ENCODE measurements at regions not wholly inside any gene's neighbourhood (a gene's known extent, or its start where the extent isn't known, plus 50 kb on each side); places are given as distances from the start of the nearest gene placed in this dataset.

- Histone ChIP-seq H3K4me1 (no peaks in the 10 kb centered on the region), H3K9me3 (no peaks in the 10 kb centered on the region), H3K27ac (no peak overlapping the region), H3K36me3 (ENCODE audit: low read depth, missing control alignments) (no peaks in the 10 kb centered on the region), H3K27me3 (no peaks in the 10 kb centered on the region), H3K4me3 (peak overlapping the region in 1 of 2 donors; percentile 3)
- TF ChIP-seq CTCF (IDR thresholded peaks at IDR 0.05) (no peak), POLR2A (IDR thresholded peaks at IDR 0.05) (no peak)
- DNase-seq, result no peak
- intact Hi-C loops (cut with DNase I; ENCODE audit: low total_unique reads), result no loop called here
- 12 to 16% methylated on average over 2 of the region's 2 CpGs for WGBS, 2 donors
Measured at GRCh38 chr2:76310894-76311633, 600.3 kb upstream of the GCFC2 start.

GRCh38 chr2:76307495-76307894 is 596.8 kb upstream of the GCFC2 start:
- no peak overlapping the region for H3K27ac ChIP-seq
- H3K27me3 ChIP-seq, result no peaks in the 10 kb centered on the region
- H3K4me1 ChIP-seq, result no peaks in the 10 kb centered on the region
- no peak for DNase-seq
- intact Hi-C loops (cut with DNase I; ENCODE audit: low total_unique reads), result no loop called here
- TF ChIP-seq POLR2A (IDR thresholded peaks at IDR 0.05) (no peak), CTCF (IDR thresholded peaks at IDR 0.05) (no peak)
- no peak overlapping the region for H3K4me3 ChIP-seq
- H3K36me3 ChIP-seq (ENCODE audit: low read depth, missing control alignments), result no peaks in the 10 kb centered on the region
- H3K9me3 ChIP-seq, result no peaks in the 10 kb centered on the region

- Histone ChIP-seq H3K27ac (no peak overlapping the region), H3K4me1 (no peaks in the 10 kb centered on the region), H3K36me3 (ENCODE audit: low read depth, missing control alignments) (no peaks in the 10 kb centered on the region), H3K4me3 (no peak overlapping the region), H3K9me3 (no peaks in the 10 kb centered on the region), H3K27me3 (no peaks in the 10 kb centered on the region)
- no peak for TF ChIP-seq POLR2A (IDR thresholded peaks at IDR 0.05)
- no peak for TF ChIP-seq CTCF (IDR thresholded peaks at IDR 0.05)
- intact Hi-C loops (cut with DNase I; ENCODE audit: low total_unique reads), result no loop called here
- DNase-seq, result no peak
Measured at GRCh38 chr2:76298041-76298440, 587.3 kb upstream of the GCFC2 start.

- Histone ChIP-seq H3K4me1 (no peaks in the 10 kb centered on the region), H3K36me3 (ENCODE audit: low read depth, missing control alignments) (no peaks in the 10 kb centered on the region), H3K9me3 (no peaks in the 10 kb centered on the region), H3K4me3 (no peak overlapping the region), H3K27me3 (no peaks in the 10 kb centered on the region), H3K27ac (no peak overlapping the region)
- TF ChIP-seq CTCF (IDR thresholded peaks at IDR 0.05), result no peak
- DNase-seq, result no peak
- 82 to 86% methylated on average over 3 of the region's 3 CpGs for WGBS, 2 donors
- intact Hi-C loops (cut with DNase I; ENCODE audit: low total_unique reads), result no loop called here
Measured at GRCh38 chr2:76296438-76296837, 585.7 kb upstream of the GCFC2 start.

- no peaks in the 10 kb centered on the region for H3K4me1 ChIP-seq
- no peaks in the 10 kb centered on the region for H3K27me3 ChIP-seq
- intact Hi-C loops (cut with DNase I; ENCODE audit: low total_unique reads), result no loop called here
- H3K4me3 ChIP-seq, result no peak overlapping the region
- H3K36me3 ChIP-seq (ENCODE audit: low read depth, missing control alignments), result no peaks in the 10 kb centered on the region
- TF ChIP-seq CTCF (IDR thresholded peaks at IDR 0.05) (no peak), POLR2A (IDR thresholded peaks at IDR 0.05) (no peak)
- H3K27ac ChIP-seq, result no peak overlapping the region
- DNase-seq, result no peak
- no peaks in the 10 kb centered on the region for H3K9me3 ChIP-seq
Measured at GRCh38 chr2:76295762-76296161, 585.0 kb upstream of the GCFC2 start.
